ENCODE measurements at regions not wholly inside any gene's neighbourhood (a gene's known extent, or its start where the extent isn't known, plus 50 kb on each side); places are given as distances from the start of the nearest gene placed in this dataset.

- no peaks in the 10 kb centered on the region for H3K27me3 ChIP-seq
- no peak for DNase-seq
- H3K9me3 ChIP-seq (replicated peaks in 1 of 3), result no peaks in the 10 kb centered on the region
- H3K36me3 ChIP-seq (replicated peaks in 1 of 2), result no peaks in the 10 kb centered on the region
- H3K27ac ChIP-seq, result peak overlapping the region in 2 of 5 donors; percentile 47 to 78
- H3K4me3 ChIP-seq, result peak overlapping the region in 1 of 4 donors; percentile 34
- intact Hi-C loops (cut with DNase I), result no loop called here
- WGBS, 4 donors, result 73 to 86% (median 81%) methylated on average over 15 to 22 of the region's 22 CpGs
- H3K4me1 ChIP-seq (replicated peaks in 1 of 2), result peaks cover 32 to 58% of the 10 kb centered on the region in 2 donors
- TF ChIP-seq CTCF (IDR thresholded peaks at IDR 0.05) (no peak), POLR2A (IDR thresholded peaks at IDR 0.05) (no peak)
Observed at GRCh38 chr16:85167589-85168537, 55.6 kb upstream of the CIBAR2 start.

- no peak for TF ChIP-seq CTCF (IDR thresholded peaks at IDR 0.05)
- TF ChIP-seq POLR2A (IDR thresholded peaks at IDR 0.05), result no peak
- 5 to 23% (median 10%) methylated on average over 4 to 33 of the region's 54 CpGs for WGBS, 4 donors
- intact Hi-C loops (cut with DNase I), result no loop called here
- H3K36me3 ChIP-seq (replicated peaks in 1 of 2), result no peaks in the 10 kb centered on the region
- H3K27ac ChIP-seq, result peak overlapping the region in 2 of 5 donors; percentile 47 to 78
- peak; percentile 72 to 88 (median 80) for DNase-seq
- H3K27me3 ChIP-seq, result no peaks in the 10 kb centered on the region
- no peaks in the 10 kb centered on the region for H3K9me3 ChIP-seq (replicated peaks in 1 of 3)
- peak overlapping the region in 1 of 4 donors; percentile 34 for H3K4me3 ChIP-seq
- H3K4me1 ChIP-seq (replicated peaks in 1 of 2), result peaks cover 41 to 65% of the 10 kb centered on the region in 2 donors
Observed at GRCh38 chr16:85168732-85169256, 56.5 kb upstream of the CIBAR2 start.

- peak overlapping the region in 1 of 4 donors; percentile 70 for H3K4me3 ChIP-seq
- peak overlapping the region in 3 of 5 donors; percentile 41 to 89 (median 42) for H3K27ac ChIP-seq
- peaks cover 48 to 67% of the 10 kb centered on the region in 2 donors for H3K4me1 ChIP-seq (replicated peaks in 1 of 2)
- 1 to 2% (median 2%) methylated on average over 35 to 125 of the region's 125 CpGs; no CpG with 5 or more reads in 1 of the 4 donors for WGBS, 4 donors
- peak in 2 of 7 donors; percentile 17 to 47 for DNase-seq
- no peaks in the 10 kb centered on the region for H3K9me3 ChIP-seq (replicated peaks in 1 of 3)
- TF ChIP-seq POLR2A (IDR thresholded peaks at IDR 0.05), result peak in 1 of 2 donors; percentile 39
- no peak for TF ChIP-seq CTCF (IDR thresholded peaks at IDR 0.05)
- intact Hi-C loops (cut with DNase I), result loop anchor here in 1 of 2 donors (10.0 kb wide), 1 partner anchor 65 kb away; no protein-coding TSS in a partner anchor
- no peaks in the 10 kb centered on the region for H3K27me3 ChIP-seq
- no peaks in the 10 kb centered on the region for H3K36me3 ChIP-seq (replicated peaks in 1 of 2)
Observed at GRCh38 chr16:85169333-85170065, 57.2 kb upstream of the CIBAR2 start.
